Panc1 (cell line): ENCODE measurements at regions not wholly inside any gene's neighbourhood (a gene's known extent, or its start where the extent isn't known, plus 50 kb on each side); places are given as distances from the start of the nearest gene placed in this dataset.

Source experiments
- SIN3A ChIP-seq: IDR thresholded peaks from 2 replicates; pipeline ENCODE4 v1.6.1; 2012; ENCODE audit warnings: low read depth, mild to moderate bottlenecking, low read length, moderate library complexity, borderline replicate concordance; ENCODE audit not compliant: insufficient read depth
- TF ChIP-seq, protein P1 (sequence below), 2 experiments: IDR thresholded peaks; 2 replicates each; pipeline ENCODE4 v1.6.1; 2011 to 2012; ENCODE audit warnings: low read depth in 2 of 2, control low read depth in 1 of 2, low read length in 1 of 2, mild to moderate bottlenecking in 1 of 2, moderate library complexity in 1 of 2; ENCODE audit not compliant: insufficient read depth in 1 of 2
- TF ChIP-seq, protein P2 (sequence below): fragments of 450-650 bp; IDR thresholded peaks from 2 replicates; pipeline ENCODE4 v1.5.1; 2017; ENCODE audit warnings: mild to moderate bottlenecking

DNA sequence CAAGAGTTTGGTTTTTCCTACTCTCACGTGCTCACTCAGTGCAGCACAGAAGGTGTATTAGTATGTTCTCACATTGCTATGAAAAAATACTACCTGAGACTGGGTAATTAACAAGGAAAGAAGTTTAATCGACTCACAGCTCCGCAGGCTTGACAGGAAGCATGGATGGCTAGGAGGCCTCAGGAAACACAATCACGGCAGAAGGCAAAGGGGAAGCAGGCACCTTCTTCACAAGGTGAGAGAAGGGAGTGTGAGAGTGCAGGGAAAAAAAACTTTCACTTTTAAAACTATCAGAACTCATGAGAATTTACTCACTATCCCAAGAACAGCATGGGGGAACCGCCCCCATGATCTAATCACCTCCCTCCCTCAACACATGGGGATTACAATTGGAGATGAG is 185.8 kb upstream of the TMPO start:
- TF ChIP-seq, protein P1, sequence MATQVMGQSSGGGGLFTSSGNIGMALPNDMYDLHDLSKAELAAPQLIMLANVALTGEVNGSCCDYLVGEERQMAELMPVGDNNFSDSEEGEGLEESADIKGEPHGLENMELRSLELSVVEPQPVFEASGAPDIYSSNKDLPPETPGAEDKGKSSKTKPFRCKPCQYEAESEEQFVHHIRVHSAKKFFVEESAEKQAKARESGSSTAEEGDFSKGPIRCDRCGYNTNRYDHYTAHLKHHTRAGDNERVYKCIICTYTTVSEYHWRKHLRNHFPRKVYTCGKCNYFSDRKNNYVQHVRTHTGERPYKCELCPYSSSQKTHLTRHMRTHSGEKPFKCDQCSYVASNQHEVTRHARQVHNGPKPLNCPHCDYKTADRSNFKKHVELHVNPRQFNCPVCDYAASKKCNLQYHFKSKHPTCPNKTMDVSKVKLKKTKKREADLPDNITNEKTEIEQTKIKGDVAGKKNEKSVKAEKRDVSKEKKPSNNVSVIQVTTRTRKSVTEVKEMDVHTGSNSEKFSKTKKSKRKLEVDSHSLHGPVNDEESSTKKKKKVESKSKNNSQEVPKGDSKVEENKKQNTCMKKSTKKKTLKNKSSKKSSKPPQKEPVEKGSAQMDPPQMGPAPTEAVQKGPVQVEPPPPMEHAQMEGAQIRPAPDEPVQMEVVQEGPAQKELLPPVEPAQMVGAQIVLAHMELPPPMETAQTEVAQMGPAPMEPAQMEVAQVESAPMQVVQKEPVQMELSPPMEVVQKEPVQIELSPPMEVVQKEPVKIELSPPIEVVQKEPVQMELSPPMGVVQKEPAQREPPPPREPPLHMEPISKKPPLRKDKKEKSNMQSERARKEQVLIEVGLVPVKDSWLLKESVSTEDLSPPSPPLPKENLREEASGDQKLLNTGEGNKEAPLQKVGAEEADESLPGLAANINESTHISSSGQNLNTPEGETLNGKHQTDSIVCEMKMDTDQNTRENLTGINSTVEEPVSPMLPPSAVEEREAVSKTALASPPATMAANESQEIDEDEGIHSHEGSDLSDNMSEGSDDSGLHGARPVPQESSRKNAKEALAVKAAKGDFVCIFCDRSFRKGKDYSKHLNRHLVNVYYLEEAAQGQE (IDR thresholded peaks at IDR 0.05; ENCODE audit: insufficient read depth in 1 of 2, low read depth in 2 of 2, low read length in 1 of 2): no peak
- TF ChIP-seq SIN3A: no peak
- TF ChIP-seq, protein P2, sequence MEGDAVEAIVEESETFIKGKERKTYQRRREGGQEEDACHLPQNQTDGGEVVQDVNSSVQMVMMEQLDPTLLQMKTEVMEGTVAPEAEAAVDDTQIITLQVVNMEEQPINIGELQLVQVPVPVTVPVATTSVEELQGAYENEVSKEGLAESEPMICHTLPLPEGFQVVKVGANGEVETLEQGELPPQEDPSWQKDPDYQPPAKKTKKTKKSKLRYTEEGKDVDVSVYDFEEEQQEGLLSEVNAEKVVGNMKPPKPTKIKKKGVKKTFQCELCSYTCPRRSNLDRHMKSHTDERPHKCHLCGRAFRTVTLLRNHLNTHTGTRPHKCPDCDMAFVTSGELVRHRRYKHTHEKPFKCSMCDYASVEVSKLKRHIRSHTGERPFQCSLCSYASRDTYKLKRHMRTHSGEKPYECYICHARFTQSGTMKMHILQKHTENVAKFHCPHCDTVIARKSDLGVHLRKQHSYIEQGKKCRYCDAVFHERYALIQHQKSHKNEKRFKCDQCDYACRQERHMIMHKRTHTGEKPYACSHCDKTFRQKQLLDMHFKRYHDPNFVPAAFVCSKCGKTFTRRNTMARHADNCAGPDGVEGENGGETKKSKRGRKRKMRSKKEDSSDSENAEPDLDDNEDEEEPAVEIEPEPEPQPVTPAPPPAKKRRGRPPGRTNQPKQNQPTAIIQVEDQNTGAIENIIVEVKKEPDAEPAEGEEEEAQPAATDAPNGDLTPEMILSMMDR: no peak
